K562 (cell line): ENCODE measurements at regions not wholly inside any gene's neighbourhood (a gene's known extent, or its start where the extent isn't known, plus 50 kb on each side); places are given as distances from the start of the nearest gene placed in this dataset.

Experiments
- ATAC-seq: fragments of 200-7000 bp; cut with Tn5 transposase; 3 replicates; pipeline ENCODE4 v1.9.1; 2020; ENCODE audit warnings: moderate library complexity
- BruUV-seq: library from RNA; stranded (reverse); fragments of 400-500 nt; replicated peaks from 2 replicates; lab custom pipeline; 2021; lab: Mats Ljungman, UMichigan
- CTCF ChIA-PET: fragments of 300-600 bp; formaldehyde crosslinking; extraction: SDS; loops from one replicate; lab custom pipeline; 2021; ENCODE audit warnings: low intra/inter-chr PET ratio; lab: Yijun Ruan, JAX
- POLR2A ChIA-PET: fragments of 300-600, 350-650 bp; sonication (Branson Sonifier 250); formaldehyde crosslinking; extraction: SDS; loops from one replicate; lab custom pipeline; 2021; ENCODE audit warnings: antibody characterized with exemption, inconsistent platforms; lab: Yijun Ruan, JAX
- DNase-seq, 4 experiments: peaks; one replicate each; pipeline versions ENCODE4 v3.0.0 to v3.0.0-alpha.2; 2011 to 2018; ENCODE audit warnings: low spot score in 3 of 4, mixed read lengths in 3 of 4; ENCODE audit errors: extremely low read depth in 1 of 4
- FAIRE-seq: peaks from 2 replicates; lab custom pipeline; 2011; peaks lifted over from hg19 to GRCh38; lab: Jason Lieb, UNC
- H2AFZ ChIP-seq: 2 replicates; pipeline ENCODE4 v1.6.0; 2011; ENCODE audit warnings: low read depth, low read length, control low read depth, inconsistent platforms
- H3K27ac ChIP-seq: fragments of 200-600 bp; 3 replicates; pipeline ENCODE4 v1.8.0; 2011; ENCODE audit warnings: low read depth, mild to moderate bottlenecking, control low read depth, inconsistent platforms, low read length, moderate library complexity, mixed read lengths; ENCODE audit errors: extremely low read depth
- H3K27me3 ChIP-seq, 2 experiments: fragments of 300-600 bp in 1 of 2; 2 replicates in 1 of 2; 3 replicates in 1 of 2; pipeline versions ENCODE4 v1.6.0 to v1.8.0; 2011; ENCODE audit warnings: inconsistent platforms in 2 of 2, low read length in 2 of 2, mild to moderate bottlenecking in 1 of 2, mixed read lengths in 1 of 2, moderate library complexity in 1 of 2; ENCODE audit not compliant: control insufficient read depth in 2 of 2, insufficient read depth in 2 of 2
- H3K36me3 ChIP-seq: fragments of 300-600 bp; 3 replicates; pipeline ENCODE4 v1.8.0; 2011; ENCODE audit warnings: mild to moderate bottlenecking, low read length, inconsistent platforms; ENCODE audit not compliant: control insufficient read depth, insufficient read depth
- H3K4me1 ChIP-seq, 2 experiments: fragments of 200-600 bp in 1 of 2; replicated peaks in 1 of 2; 2 replicates in 1 of 2; 3 replicates in 1 of 2; pipeline versions ENCODE4 v1.5.1 to v1.8.0; 2011; ENCODE audit warnings: inconsistent platforms in 2 of 2, low read length in 2 of 2, mild to moderate bottlenecking in 1 of 2, mixed read lengths in 1 of 2, moderate library complexity in 1 of 2; ENCODE audit not compliant: control insufficient read depth in 2 of 2, insufficient read depth in 2 of 2
- H3K4me2 ChIP-seq: 2 replicates; pipeline ENCODE4 v1.6.1; 2011; ENCODE audit warnings: low read length, control low read depth, inconsistent platforms, mixed read lengths; ENCODE audit not compliant: insufficient read depth
- H3K4me3 ChIP-seq: fragments of 200-600 bp; sonication (generic), shearing (Covaris generic); 2 replicates; pipeline ENCODE4 v1.5.1; 2016; ENCODE audit warnings: control low read depth, inconsistent platforms
- H3K79me2 ChIP-seq: fragments of 200-600 bp; 3 replicates; pipeline ENCODE4 v1.8.0; 2011; ENCODE audit warnings: low read length, inconsistent platforms; ENCODE audit not compliant: control insufficient read depth, insufficient read depth
- H3K9ac ChIP-seq, 2 experiments: 2 replicates each; pipeline versions ENCODE4 v1.6.0 to v1.6.1; 2011; ENCODE audit warnings: low read depth in 2 of 2, low read length in 2 of 2, control low read depth in 1 of 2, inconsistent platforms in 1 of 2, mild to moderate bottlenecking in 1 of 2, mixed read lengths in 1 of 2; ENCODE audit not compliant: insufficient read depth in 1 of 2
- H3K9me1 ChIP-seq: one replicate; pipeline ENCODE4 v1.6.0; 2011; ENCODE audit warnings: inconsistent platforms, mild to moderate bottlenecking, low read length, moderate library complexity; ENCODE audit not compliant: control insufficient read depth, insufficient read depth
- H3K9me3 ChIP-seq: replicated peaks from 2 replicates; pipeline ENCODE4 v1.5.1; 2011; ENCODE audit warnings: low read depth, low read length, inconsistent platforms; ENCODE audit not compliant: control insufficient read depth, insufficient read depth
- H4K20me1 ChIP-seq: replicated peaks from 2 replicates; pipeline ENCODE4 v1.6.1; 2011; ENCODE audit warnings: low read length, inconsistent platforms, mixed read lengths; ENCODE audit not compliant: control insufficient read depth, insufficient read depth
- CEBPB ChIP-seq: fragments of 450-650 bp; IDR thresholded peaks from 2 replicates; pipeline ENCODE4 v1.6.1; 2016; ENCODE audit warnings: missing genetic modification characterization, missing compliant biosample characterization
- CEBPG ChIP-seq, 3 experiments: fragments of 200-800 bp in 1 of 3; sonication (Bioruptor generic) in 1 of 3; sonication (generic) in 1 of 3; formaldehyde crosslinking in 1 of 3; IDR thresholded peaks in 2 of 3; conservative IDR thresholded peaks in 1 of 3; 2 replicates each; pipeline versions ENCODE4 v1.6.1 to v1.8.0; 2016 to 2022; ENCODE audit warnings: missing compliant biosample characterization in 2 of 3, missing genetic modification characterization in 2 of 3, mild to moderate bottlenecking in 1 of 3, missing genetic modification reagents in 1 of 3
- WGBS: fragments of 100-300 bp; shearing (Covaris generic); methylation state at CpG from one replicate; pipeline ENCODE4 v1.1.6; 2016; ENCODE audit warnings: low coverage, mixed read lengths; ENCODE audit not compliant: insufficient coverage; ENCODE audit errors: missing lambda C conversion rate; 5-methylcytosine and 5-hydroxymethylcytosine counted together
- in situ Hi-C: fragments of 300-500 bp; cut with MboI; formaldehyde crosslinking; loops from 4 replicates; pipeline ENCODE4 v1.15.0; 2018; ENCODE audit warnings: inconsistent platforms, mixed read lengths
- intact Hi-C: fragments of 100-400 bp; cut with micrococcal nuclease; formaldehyde crosslinking; loops from 2 replicates; pipeline ENCODE4 v1.14.2; 2022
- TF ChIP-seq, protein P1 (sequence below): IDR thresholded peaks from 2 replicates; pipeline ENCODE4 v1.6.1; 2014; ENCODE audit warnings: antibody characterized with exemption

DNA sequence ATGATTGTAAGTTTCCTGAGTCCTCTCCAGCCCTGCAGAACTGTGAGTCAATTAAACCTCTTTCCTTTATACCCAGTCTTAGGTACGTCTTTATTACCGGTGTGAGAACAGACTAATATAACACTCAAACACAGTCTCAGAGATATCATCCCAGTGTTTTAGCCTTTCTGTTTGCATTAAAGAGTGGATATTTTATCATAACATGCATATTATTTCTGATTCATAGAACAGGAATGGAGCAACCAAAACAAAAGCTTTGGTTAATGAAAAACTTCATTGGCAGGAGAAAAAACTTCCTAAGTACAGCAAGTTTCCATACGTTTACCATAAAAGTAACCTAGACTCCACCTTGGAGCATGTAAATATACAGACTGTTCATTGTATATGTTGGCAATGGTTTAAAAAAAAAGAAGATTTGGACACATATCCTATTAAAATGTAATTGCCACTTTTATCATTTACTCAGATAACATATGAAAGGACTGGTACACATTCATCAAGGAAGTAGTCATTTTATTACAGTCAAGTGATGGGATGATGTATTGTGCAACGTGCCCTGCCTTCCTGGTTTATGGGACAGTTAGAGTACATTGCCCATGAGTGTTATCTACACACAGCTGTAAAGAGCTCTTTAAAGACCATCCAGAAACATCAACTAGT lies 144.8 kb downstream of the ETS2 start:
- Histone ChIP-seq H3K27me3 (peaks cover 16 to 29% of the 10 kb centered on the region in 2 experiments; a peak in 4 of 5 replicates), H3K9ac (no peak overlapping the region), H3K4me3 (no peak overlapping the region), H3K79me2 (no peaks in the 10 kb centered on the region), H3K9me1 (no peaks in the 10 kb centered on the region), H3K4me2 (no peak overlapping the region), H3K9me3 (no peaks in the 10 kb centered on the region), H3K4me1 (no peaks in the 10 kb centered on the region), H4K20me1 (no peaks in the 10 kb centered on the region), H2AFZ (no peak overlapping the region), H3K36me3 (no peaks in the 10 kb centered on the region), H3K27ac (no peak overlapping the region)
- in situ Hi-C loops (no loop called here), intact Hi-C loops (no loop called here)
- 11% methylated on average over 4 of the region's 4 CpGs for WGBS
- TF ChIP-seq, protein P1, sequence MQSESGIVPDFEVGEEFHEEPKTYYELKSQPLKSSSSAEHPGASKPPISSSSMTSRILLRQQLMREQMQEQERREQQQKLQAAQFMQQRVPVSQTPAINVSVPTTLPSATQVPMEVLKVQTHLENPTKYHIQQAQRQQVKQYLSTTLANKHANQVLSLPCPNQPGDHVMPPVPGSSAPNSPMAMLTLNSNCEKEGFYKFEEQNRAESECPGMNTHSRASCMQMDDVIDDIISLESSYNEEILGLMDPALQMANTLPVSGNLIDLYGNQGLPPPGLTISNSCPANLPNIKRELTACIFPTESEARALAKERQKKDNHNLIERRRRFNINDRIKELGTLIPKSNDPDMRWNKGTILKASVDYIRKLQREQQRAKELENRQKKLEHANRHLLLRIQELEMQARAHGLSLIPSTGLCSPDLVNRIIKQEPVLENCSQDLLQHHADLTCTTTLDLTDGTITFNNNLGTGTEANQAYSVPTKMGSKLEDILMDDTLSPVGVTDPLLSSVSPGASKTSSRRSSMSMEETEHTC = no peak
- peak; percentile 60 for TF ChIP-seq CEBPB (tag)
- no peak for TF ChIP-seq CEBPG (CRISPR knock-in tag; IDR thresholded peaks at IDR 0.05)
- TF ChIP-seq CEBPG (tag; conservative IDR thresholded peaks at IDR 0.05 in 1 of 2, IDR thresholded peaks at IDR 0.05 in 1 of 2) = 0 out of 4 replicates have a peak, but pooled peaks have one; percentile 17 to 46
- ATAC-seq (no peak), FAIRE-seq (no peak), DNase-seq (no peak)
- CTCF ChIA-PET = no interaction called here
- POLR2A ChIA-PET = no interaction called here
- BruUV-seq = no TSS peak
